ENCODE measurements at regions not wholly inside any gene's neighbourhood (a gene's known extent, or its start where the extent isn't known, plus 50 kb on each side); places are given as distances from the start of the nearest gene placed in this dataset.

- TF ChIP-seq CTCF (conservative IDR thresholded peaks at IDR 0.05; ENCODE audit: low read length) (no peak), EZH2phosphoT487 (IDR thresholded peaks at IDR 0.05; ENCODE audit: borderline replicate concordance, low read depth, low read length) (no peak)
Measured at GRCh38 chr18:78548261-78549058, 431.2 kb upstream of the SALL3 start.
